Glutamatergic neuron (in vitro differentiated cells): ENCODE measurements at regions not wholly inside any gene's neighbourhood (a gene's known extent, or its start where the extent isn't known, plus 50 kb on each side); places are given as distances from the start of the nearest gene placed in this dataset.

Source experiments
- DNase-seq: peaks from one replicate; pipeline ENCODE4 v3.0.0; 2022
- H3K27ac Mint-ChIP-seq: one replicate; pipeline ENCODE4 v1.8.0; 2020; ENCODE audit warnings: mild to moderate bottlenecking, mixed read lengths, inconsistent platforms; ENCODE audit not compliant: unreplicated experiment
- H3K27me3 Mint-ChIP-seq: one replicate; pipeline ENCODE4 v1.8.0; 2020; ENCODE audit warnings: mild to moderate bottlenecking, moderate library complexity, mixed read lengths, inconsistent platforms; ENCODE audit not compliant: unreplicated experiment
- H3K36me3 Mint-ChIP-seq: one replicate; pipeline ENCODE4 v1.8.0; 2020; ENCODE audit warnings: mild to moderate bottlenecking, mixed read lengths, inconsistent platforms; ENCODE audit not compliant: unreplicated experiment
- H3K4me1 Mint-ChIP-seq: one replicate; pipeline ENCODE4 v1.8.0; 2020; ENCODE audit warnings: mild to moderate bottlenecking, low read depth, mixed read lengths, inconsistent platforms; ENCODE audit not compliant: unreplicated experiment
- H3K4me3 Mint-ChIP-seq: one replicate; pipeline ENCODE4 v1.8.0; 2020; ENCODE audit warnings: mild to moderate bottlenecking, mixed read lengths, inconsistent platforms; ENCODE audit not compliant: unreplicated experiment
- H3K9me3 Mint-ChIP-seq: one replicate; pipeline ENCODE4 v1.8.0; 2020; ENCODE audit warnings: mild to moderate bottlenecking, moderate library complexity, mixed read lengths, inconsistent platforms; ENCODE audit not compliant: unreplicated experiment
- CTCF ChIP-seq: fragments of 200-600 bp; sonication (generic); IDR thresholded peaks from one replicate; pipeline ENCODE4 v1.5.0; 2021; ENCODE audit not compliant: partially characterized antibody, unreplicated experiment

- H3K27ac Mint-ChIP-seq, result no peak overlapping the region
- H3K36me3 Mint-ChIP-seq, result peaks cover 5% of the 10 kb centered on the region
- no peak for DNase-seq
- peaks cover 8% of the 10 kb centered on the region for H3K4me1 Mint-ChIP-seq
- no peaks in the 10 kb centered on the region for H3K9me3 Mint-ChIP-seq
- no peak overlapping the region for H3K4me3 Mint-ChIP-seq
- no peaks in the 10 kb centered on the region for H3K27me3 Mint-ChIP-seq
- no peak for TF ChIP-seq CTCF
Observed at GRCh38 chr5:51958473-51958872, 575.2 kb downstream of the ISL1 start.

DNA sequence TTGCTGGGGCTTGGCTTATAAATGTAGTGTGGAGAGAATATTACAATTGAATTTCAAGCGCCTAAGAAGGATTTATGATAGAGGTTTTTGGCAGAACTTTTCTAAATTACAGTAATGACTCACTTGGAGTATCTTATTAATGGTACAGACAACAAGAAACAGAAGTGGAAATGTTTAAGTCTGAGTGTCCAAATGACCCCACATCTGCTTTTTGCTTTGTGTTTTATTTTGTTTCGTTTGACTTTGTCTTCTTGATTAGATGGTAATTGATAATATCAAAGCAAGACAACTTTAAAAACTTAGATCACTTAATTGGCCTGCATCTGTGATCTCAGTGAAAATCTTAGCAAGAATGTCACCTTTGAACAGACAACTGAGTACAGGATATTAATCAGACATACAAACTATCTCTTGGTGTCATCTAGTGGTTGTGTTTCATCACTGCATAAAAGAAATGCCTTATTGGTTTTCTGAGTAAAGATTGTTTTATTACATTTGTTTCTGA lies 577.4 kb downstream of the ISL1 start:
- H3K36me3 Mint-ChIP-seq, result no peaks in the 10 kb centered on the region
- H3K4me1 Mint-ChIP-seq, result peaks cover 8% of the 10 kb centered on the region
- peak overlapping the region; percentile 48 for H3K27ac Mint-ChIP-seq
- DNase-seq, result no peak
- no peak overlapping the region for H3K4me3 Mint-ChIP-seq
- H3K27me3 Mint-ChIP-seq, result no peaks in the 10 kb centered on the region
- H3K9me3 Mint-ChIP-seq, result no peaks in the 10 kb centered on the region
- TF ChIP-seq CTCF, result peak; percentile 30

DNA sequence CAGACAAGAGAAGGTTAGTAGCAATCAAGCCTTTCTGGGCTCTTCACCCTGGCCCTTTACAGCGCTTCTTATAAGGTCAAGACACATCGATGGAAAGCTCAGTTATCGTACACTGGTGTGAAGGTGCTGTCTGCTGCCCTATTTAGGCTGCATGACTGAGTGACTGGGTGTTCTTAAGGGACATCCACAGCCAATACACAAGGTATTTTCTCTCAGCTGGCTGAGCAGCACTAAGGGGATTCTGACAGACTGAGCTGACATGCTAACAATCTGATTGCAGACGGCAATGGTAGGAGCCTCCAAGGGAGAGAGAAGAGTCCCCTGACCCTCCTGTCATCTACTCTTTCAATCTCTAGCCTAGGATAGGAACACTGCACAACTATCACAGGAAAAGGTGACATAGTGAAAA lies 577.9 kb downstream of the ISL1 start:
- Mint-ChIP-seq H3K27ac (peak overlapping the region; percentile 48), H3K36me3 (no peaks in the 10 kb centered on the region), H3K9me3 (no peaks in the 10 kb centered on the region), H3K4me1 (peaks cover 8% of the 10 kb centered on the region), H3K4me3 (no peak overlapping the region), H3K27me3 (no peaks in the 10 kb centered on the region)
- no peak for TF ChIP-seq CTCF
- DNase-seq, result no peak

DNA sequence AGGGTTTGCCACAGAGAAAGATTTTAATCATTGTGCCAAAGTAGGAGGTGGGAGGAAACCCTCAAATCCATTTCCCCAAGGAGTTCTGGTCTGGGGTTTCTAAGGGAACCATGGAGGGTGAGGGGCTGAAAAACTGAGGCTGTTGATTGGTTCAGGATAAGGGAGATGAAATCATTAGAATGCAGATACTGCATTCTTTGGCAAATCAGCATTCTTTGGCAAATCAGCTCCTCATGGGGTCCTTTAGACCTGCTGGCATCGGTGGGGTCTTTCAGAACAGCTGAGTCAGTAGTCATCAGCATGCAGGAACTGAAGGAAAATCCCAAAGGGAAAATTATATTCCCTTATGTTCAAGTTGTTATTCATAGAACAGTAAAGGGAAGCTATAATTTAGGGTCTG lies 585.5 kb downstream of the ISL1 start:
- Mint-ChIP-seq H3K4me1 (peaks cover 12% of the 10 kb centered on the region), H3K27ac (no peak overlapping the region), H3K27me3 (no peaks in the 10 kb centered on the region), H3K36me3 (no peaks in the 10 kb centered on the region), H3K4me3 (no peak overlapping the region), H3K9me3 (no peaks in the 10 kb centered on the region)
- no peak for TF ChIP-seq CTCF
- DNase-seq, result no peak

DNA sequence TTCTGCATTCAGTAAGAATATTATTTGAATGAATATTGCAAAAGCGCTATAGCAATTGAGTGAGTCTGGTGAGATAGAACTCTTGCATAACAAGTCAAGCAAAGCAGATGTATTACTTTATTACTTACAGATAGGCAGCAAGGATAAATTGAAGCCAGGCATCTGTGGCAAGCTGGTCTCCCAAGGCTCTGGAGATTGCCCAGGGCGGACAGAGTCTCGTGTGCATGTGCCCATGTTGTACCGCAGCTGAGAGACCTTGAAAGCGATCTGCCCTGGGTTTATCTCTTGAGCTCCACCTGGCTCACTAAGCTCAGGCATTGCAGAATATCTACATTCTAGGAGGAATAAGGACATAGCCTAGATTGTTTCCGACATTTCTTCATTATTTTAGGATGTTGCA lies 591.6 kb downstream of the ISL1 start:
- Mint-ChIP-seq H3K27ac (no peak overlapping the region), H3K4me3 (no peak overlapping the region), H3K4me1 (no peaks in the 10 kb centered on the region), H3K36me3 (no peaks in the 10 kb centered on the region), H3K9me3 (no peaks in the 10 kb centered on the region), H3K27me3 (no peaks in the 10 kb centered on the region)
- no peak for TF ChIP-seq CTCF
- DNase-seq, result no peak
